ENCODE measurements at regions not wholly inside any gene's neighbourhood (a gene's known extent, or its start where the extent isn't known, plus 50 kb on each side); places are given as distances from the start of the nearest gene placed in this dataset.

DNA sequence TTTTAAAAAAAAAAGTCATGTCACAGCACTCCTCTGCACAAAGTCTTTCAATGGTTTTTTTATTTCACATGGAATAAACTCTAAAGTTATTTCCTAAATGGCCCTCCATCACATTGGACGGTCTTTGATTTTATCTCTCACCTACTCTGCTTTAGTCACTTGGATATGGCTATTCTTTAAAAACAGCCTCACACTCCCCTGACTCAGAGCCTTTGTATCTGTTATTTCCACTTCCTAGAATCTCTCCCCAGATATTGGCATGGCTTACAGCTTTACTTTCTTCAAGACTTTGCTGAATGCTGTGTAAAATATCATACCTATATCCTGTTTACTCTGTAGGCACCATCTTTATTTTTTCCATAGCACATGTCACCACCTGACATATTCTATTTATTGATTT lies 194.7 kb upstream of the MCHR2 start:
- TF ChIP-seq, protein P1, sequence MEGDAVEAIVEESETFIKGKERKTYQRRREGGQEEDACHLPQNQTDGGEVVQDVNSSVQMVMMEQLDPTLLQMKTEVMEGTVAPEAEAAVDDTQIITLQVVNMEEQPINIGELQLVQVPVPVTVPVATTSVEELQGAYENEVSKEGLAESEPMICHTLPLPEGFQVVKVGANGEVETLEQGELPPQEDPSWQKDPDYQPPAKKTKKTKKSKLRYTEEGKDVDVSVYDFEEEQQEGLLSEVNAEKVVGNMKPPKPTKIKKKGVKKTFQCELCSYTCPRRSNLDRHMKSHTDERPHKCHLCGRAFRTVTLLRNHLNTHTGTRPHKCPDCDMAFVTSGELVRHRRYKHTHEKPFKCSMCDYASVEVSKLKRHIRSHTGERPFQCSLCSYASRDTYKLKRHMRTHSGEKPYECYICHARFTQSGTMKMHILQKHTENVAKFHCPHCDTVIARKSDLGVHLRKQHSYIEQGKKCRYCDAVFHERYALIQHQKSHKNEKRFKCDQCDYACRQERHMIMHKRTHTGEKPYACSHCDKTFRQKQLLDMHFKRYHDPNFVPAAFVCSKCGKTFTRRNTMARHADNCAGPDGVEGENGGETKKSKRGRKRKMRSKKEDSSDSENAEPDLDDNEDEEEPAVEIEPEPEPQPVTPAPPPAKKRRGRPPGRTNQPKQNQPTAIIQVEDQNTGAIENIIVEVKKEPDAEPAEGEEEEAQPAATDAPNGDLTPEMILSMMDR (conservative IDR thresholded peaks at IDR 0.05) = no peak
- no peak overlapping the region for H3K27ac ChIP-seq

DNA sequence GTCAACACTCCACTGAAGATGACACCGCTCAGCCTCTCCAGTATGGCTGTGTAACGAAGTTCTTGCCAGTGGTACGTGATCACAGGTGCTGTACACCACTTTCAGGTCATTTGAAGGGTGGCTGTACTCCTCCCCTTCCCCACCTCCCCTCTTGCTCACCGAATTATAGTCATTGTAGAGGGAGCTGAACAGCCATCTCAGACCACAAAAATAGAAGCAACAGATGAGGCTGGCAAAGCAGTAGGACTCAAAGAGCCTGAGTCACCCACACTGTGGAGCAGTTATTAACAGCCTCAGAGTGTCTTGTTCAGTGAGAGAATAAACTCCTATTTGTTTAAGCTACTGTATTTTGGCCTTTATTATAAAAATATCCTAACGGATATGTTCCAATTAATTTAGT lies 192.5 kb upstream of the MCHR2 start:
- TF ChIP-seq, protein P1 (conservative IDR thresholded peaks at IDR 0.05) = no peak
- no peak overlapping the region for H3K27ac ChIP-seq

DNA sequence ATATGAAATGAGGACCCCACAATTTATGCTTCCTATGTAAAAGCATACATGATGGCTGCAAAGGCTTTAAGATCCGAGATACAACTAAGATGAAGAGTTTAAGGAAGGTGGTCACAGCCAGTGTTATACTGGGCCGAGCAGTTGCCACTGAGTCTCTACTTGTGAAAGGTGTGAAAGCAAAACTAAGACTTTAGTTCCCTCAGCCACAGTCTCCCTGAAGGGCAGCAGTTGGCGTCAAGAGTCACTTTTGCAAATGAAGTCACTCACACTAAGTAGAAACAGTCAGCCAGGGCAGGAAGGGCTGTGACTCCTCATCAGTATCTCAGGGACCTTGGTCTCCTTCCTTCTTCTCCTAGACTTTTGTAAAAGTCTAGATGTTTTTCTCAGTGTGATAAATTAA lies 191.6 kb upstream of the MCHR2 start:
- H3K27ac ChIP-seq = no peak overlapping the region
- TF ChIP-seq, protein P1 (conservative IDR thresholded peaks at IDR 0.05) = no peak

DNA sequence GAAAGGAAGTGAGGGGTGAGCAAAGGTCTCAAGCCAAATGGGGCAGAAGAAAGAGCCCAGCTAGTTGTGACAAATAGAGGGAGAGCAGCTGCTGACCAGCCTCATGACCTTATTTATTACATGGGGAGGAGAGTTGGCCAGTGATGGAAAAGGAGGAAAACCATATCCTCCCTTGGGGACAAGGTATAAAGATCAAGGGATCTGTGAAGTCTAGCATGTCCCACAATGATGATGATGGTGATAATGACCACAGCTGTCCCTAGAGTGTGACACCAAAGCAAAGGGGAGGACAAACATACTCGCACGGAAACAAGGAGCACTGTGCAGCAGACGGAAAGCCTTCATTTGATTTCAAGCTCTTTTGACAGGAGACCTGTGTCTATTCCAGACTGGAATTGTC lies 190.4 kb upstream of the MCHR2 start:
- no peak overlapping the region for H3K27ac ChIP-seq
- TF ChIP-seq, protein P1 (conservative IDR thresholded peaks at IDR 0.05) = no peak

DNA sequence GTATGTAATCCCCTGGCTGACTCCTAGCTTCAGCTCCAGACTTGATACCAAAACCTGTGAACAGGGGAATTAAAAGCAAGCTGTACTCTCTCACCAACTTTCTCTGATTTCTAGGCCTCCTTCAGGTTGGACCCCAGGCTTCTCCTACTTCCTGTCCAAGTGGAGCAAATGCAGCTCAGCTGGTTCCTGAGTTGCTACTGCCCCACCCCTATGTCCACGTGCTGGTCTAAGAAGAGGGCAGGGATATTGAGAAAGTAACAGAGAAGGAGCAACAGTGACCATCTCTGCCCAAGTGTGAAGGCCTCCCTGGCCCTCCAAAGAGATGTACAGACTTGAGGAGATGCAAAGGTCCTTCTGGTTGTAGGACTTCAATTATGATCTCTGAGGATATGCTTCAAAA lies 188.3 kb upstream of the MCHR2 start:
- TF ChIP-seq, protein P1 (conservative IDR thresholded peaks at IDR 0.05) = no peak
- no peak overlapping the region for H3K27ac ChIP-seq

DNA sequence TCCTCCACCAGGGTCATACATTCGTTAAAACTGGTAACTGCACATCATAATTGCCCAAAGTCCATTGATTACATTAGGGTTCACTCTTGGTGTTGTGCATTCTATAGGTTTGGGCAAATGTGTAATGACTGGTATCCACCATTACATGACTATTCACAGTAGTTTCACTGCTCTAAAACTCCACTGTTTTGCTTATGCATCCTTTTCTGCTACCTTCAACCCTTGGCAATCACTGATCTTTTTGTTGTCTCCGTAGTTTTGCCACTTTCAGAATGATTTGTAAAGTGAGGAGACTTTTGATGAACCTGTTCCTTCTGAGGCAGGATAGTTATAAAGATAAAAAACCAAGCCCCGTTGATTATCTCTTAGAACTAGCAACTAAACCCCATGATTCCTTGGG lies 187.3 kb upstream of the MCHR2 start:
- no peak overlapping the region for H3K27ac ChIP-seq
- TF ChIP-seq, protein P1 (conservative IDR thresholded peaks at IDR 0.05) = no peak

DNA sequence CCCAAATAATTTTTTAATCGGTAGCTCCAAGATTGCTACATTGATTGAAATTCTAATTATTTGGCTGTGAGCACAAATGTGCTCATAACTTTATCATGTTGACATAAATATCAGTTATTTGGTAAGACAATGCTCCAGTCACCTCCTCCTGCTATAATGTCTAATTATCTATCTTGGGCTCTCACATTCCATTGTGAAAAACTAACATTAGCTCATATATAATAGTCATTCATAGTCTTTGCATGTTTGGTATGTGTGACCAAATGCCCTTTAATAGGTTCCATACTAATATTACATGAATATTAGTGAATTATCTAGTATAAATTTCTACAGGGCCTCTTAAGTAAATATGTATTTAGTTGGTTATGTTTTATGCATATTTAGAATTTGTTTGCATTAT lies 185.6 kb upstream of the MCHR2 start:
- H3K27ac ChIP-seq = no peak overlapping the region
- TF ChIP-seq, protein P1 (conservative IDR thresholded peaks at IDR 0.05) = no peak

DNA sequence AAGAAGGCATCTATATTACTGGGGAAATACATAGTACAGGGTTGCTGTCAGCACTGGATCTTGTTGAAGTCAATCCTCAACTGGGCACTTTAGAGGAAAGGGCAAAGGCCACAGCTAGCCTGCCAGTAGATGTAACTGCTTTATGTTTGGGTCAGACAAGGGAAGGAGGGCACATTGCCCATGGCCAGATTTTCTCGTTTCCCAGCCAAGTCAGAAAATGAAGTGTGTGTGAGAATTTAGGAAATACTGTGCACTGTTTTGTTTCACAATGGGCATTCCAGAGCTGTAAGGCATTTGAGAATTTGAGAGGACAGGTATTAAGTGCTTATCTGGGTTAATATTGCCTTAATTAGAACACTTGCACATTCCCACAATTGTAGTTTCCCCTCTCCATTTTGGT lies 183.9 kb upstream of the MCHR2 start:
- TF ChIP-seq, protein P1 (conservative IDR thresholded peaks at IDR 0.05) = no peak
- H3K27ac ChIP-seq = no peak overlapping the region

All from VCaP (cell line).